Heart right ventricle (tissue), 16 donors: ENCODE measurements at regions not wholly inside any gene's neighbourhood (a gene's known extent, or its start where the extent isn't known, plus 50 kb on each side); places are given as distances from the start of the nearest gene placed in this dataset.

Experiments
- ATAC-seq, 8 donors: fragments of 200-7000 bp; cut with Tn5 transposase; one replicate each; pipeline ENCODE4 v1.9.1; 2020; ENCODE audit warnings: mild to moderate bottlenecking in 8 of 8, moderate library complexity in 8 of 8, moderate number of reproducible peaks in 1 of 8
- DNase-seq, 2 donors: peaks; one replicate each; pipeline ENCODE4 v3.0.0-alpha.2; 2020
- H3K27ac ChIP-seq, 10 donors: fragments of 200-600 bp; sonication (generic) in 2 of 10; one replicate each; pipeline versions ENCODE4 v1.5.0 to v1.8.0; 2020 to 2022; ENCODE audit warnings: mild to moderate bottlenecking in 3 of 10
- H3K27me3 ChIP-seq, 7 donors: fragments of 200-600 bp; one replicate each; pipeline ENCODE4 v1.8.0; 2021 to 2022; ENCODE audit warnings: mild to moderate bottlenecking in 2 of 7
- H3K36me3 ChIP-seq, 9 donors: fragments of 200-600 bp; sonication (generic) in 1 of 9; one replicate each; pipeline versions ENCODE4 v1.5.0 to v1.8.0; 2020 to 2022; ENCODE audit warnings: mild to moderate bottlenecking in 2 of 9
- H3K4me1 ChIP-seq, 9 donors: fragments of 200-600 bp; sonication (generic) in 1 of 9; one replicate each; pipeline versions ENCODE4 v1.5.0 to v1.8.0; 2020 to 2022; ENCODE audit warnings: mild to moderate bottlenecking in 4 of 9
- H3K4me3 ChIP-seq, 10 donors: fragments of 200-600 bp; sonication (generic) in 2 of 10; one replicate each; pipeline versions ENCODE4 v1.5.0 to v1.8.0; 2020 to 2022; ENCODE audit warnings: mild to moderate bottlenecking in 7 of 10, moderate library complexity in 2 of 10
- H3K9me3 ChIP-seq, 11 donors: fragments of 200-600 bp in 10 of 11; sonication (generic) in 2 of 11; one replicate each; pipeline versions ENCODE4 v1.5.0 to v1.8.0; 2013 to 2022; ENCODE audit warnings: mild to moderate bottlenecking in 2 of 11, control low read depth in 1 of 11, moderate library complexity in 1 of 11
- WGBS, 2 donors: extraction: QIAGEN DNeasy Blood & Tissue Kit; methylation state at CpG; one replicate each; pipeline ENCODE4 v1.1.7; 2013; ENCODE audit warnings: inconsistent platforms in 1 of 2; 5-methylcytosine and 5-hydroxymethylcytosine counted together
- intact Hi-C, 10 donors: fragments of 100-400 bp; cut with DNase I; formaldehyde crosslinking; loops; one replicate each; pipeline versions ENCODE4 v1.11.1 to v1.14.2; 2022
- TF ChIP-seq, protein P1 (sequence below), 9 donors: fragments of 200-600 bp; sonication (generic) in 2 of 9; IDR thresholded peaks; one replicate each; pipeline versions ENCODE4 v1.5.0 to v1.8.0; 2021 to 2022; ENCODE audit warnings: antibody characterized with exemption in 9 of 9, mild to moderate bottlenecking in 5 of 9, moderate library complexity in 1 of 9
- donor health status: Arrhythmogenic right ventricular cardiomyopathy.
- donor health status: ischemic (EF 13 %, LVEDD 7.1; RV severe dilation, severe dysfunction).
- donor health status: healthy with polysubstance abuse.
- donor health status: DM: no; HTN: yes; CAD: no.
- donor health status: DM: no; HTN: no; CAD: no.
- donor health status: ischemic (EF 25% LVEDD 6.9; RV normal size, moderate dysfunction).
- donor health status: ischemic (EF 25% LVEDD 5.7; RV mildly dilated, moderate dysfunction).
- donor health status: healthy.
- donor health status: DM: yes; HTN: yes; CAD: no.
- donor health status: Ischemic cardiomyopathy.
- donor health status: ischemic (EF 35%, LVEDD 5.7; RV mildly dilated, moderate dysfunction).
- donor health status: nonischemic (EF 11% LVEDD 7.7; RV severe dilation, severe dysfunction).
- donor health status: DM: yes; HTN: yes; CAD: no.
- donor health status: PGD.
- donor health status: ischemic (EF 29% LVEDD 5.4; RV normal size, mild dysfunction).
- donor health status: nonischemic (EF 23%, LVEDD 6.1; RV moderate dilation, normal function).

DNA sequence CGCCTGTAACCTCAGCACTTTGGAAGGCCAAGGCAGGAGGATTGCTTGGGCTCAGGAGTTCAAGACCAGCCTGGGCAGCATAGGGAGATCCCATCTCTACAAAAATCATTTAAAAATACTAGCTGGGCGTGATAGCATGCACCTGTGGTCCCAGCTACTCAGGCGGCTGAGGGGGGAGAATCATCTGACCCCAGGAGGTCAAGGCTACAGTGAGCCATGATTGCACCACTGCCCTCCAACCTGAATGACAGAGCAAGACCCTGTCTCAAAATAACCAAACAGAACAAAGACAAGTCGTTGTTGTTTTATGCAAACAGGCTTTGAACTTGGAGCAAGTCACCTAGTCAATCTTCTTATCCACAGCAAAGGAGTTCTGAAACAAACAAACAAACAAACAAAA is 82.0 kb upstream of the AKAP13 start:
- Histone ChIP-seq H3K27ac (no peak overlapping the region), H3K4me3 (no peak overlapping the region), H3K9me3 (no peaks in the 10 kb centered on the region), H3K36me3 (no peaks in the 10 kb centered on the region), H3K4me1 (peaks cover 0 to 15% (median 10%) of the 10 kb centered on the region in 9 donors), H3K27me3 (no peaks in the 10 kb centered on the region)
- intact Hi-C loops, result loop anchor here in 7 of 10 donors (5.0 to 10.0 kb wide), 7 partner anchors 114 to 539 kb away; no protein-coding TSS in a partner anchor
- TF ChIP-seq, protein P1, sequence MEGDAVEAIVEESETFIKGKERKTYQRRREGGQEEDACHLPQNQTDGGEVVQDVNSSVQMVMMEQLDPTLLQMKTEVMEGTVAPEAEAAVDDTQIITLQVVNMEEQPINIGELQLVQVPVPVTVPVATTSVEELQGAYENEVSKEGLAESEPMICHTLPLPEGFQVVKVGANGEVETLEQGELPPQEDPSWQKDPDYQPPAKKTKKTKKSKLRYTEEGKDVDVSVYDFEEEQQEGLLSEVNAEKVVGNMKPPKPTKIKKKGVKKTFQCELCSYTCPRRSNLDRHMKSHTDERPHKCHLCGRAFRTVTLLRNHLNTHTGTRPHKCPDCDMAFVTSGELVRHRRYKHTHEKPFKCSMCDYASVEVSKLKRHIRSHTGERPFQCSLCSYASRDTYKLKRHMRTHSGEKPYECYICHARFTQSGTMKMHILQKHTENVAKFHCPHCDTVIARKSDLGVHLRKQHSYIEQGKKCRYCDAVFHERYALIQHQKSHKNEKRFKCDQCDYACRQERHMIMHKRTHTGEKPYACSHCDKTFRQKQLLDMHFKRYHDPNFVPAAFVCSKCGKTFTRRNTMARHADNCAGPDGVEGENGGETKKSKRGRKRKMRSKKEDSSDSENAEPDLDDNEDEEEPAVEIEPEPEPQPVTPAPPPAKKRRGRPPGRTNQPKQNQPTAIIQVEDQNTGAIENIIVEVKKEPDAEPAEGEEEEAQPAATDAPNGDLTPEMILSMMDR (IDR thresholded peaks at IDR 0.05), result no peak
- 89 to 92% methylated on average over 4 of the region's 4 CpGs for WGBS, 2 donors
- no peak for DNase-seq
- ATAC-seq, result no peak

DNA sequence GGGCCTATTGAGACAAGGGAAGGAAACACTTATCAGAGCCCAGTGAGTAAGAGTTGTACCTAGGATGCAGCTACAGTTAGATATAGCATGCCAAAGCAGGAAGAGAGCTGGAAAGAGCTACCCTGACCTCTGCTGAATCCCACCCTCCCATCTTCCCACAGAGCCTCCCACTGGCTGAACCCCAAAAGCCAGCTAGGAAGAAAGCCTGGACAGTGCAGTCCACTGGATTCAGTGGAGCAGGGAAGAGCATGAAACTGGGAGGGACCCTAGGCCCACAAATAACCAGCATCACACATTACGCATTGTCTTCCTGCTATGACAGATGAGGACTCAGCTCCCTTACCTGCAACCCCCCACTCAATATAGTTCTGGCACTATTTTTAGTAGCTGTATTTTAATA is 81.5 kb upstream of the AKAP13 start:
- Histone ChIP-seq H3K36me3 (no peaks in the 10 kb centered on the region), H3K9me3 (no peaks in the 10 kb centered on the region), H3K4me1 (peaks cover 0 to 15% (median 10%) of the 10 kb centered on the region in 9 donors), H3K4me3 (no peak overlapping the region), H3K27me3 (no peaks in the 10 kb centered on the region), H3K27ac (no peak overlapping the region)
- ATAC-seq, result no peak
- TF ChIP-seq, protein P1 (IDR thresholded peaks at IDR 0.05), result no peak
- 93 to 98% methylated on average over 1 of the region's 1 CpG for WGBS, 2 donors
- no peak for DNase-seq
- intact Hi-C loops, result loop anchor here in 7 of 10 donors (5.0 to 10.0 kb wide), 7 partner anchors 113 to 538 kb away; no protein-coding TSS in a partner anchor

DNA sequence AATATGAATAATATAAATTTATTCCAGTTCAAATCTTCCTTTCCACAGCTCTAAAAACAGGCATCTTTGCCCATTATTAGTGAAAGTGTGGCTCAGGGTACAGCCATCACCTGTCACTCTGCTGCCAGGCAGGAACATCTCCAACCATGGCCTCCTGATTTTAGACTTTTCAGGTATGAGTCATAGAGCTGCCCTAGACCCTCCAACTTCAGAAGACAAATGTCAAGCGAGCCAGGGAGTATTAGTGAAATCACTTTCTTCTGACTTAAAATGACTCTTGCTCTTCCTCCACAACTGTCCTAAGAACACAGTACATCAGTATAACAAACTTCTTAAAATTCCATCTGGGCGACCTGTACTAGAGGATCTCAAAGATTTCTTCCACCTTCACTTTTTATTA is 78.1 kb upstream of the AKAP13 start:
- Histone ChIP-seq H3K9me3 (peaks cover 0 to 5% (median 0%) of the 10 kb centered on the region in 11 donors), H3K4me3 (no peak overlapping the region), H3K27me3 (no peaks in the 10 kb centered on the region), H3K36me3 (no peaks in the 10 kb centered on the region), H3K4me1 (peaks cover 0 to 3% (median 0%) of the 10 kb centered on the region in 9 donors), H3K27ac (no peak overlapping the region)
- TF ChIP-seq, protein P1 (IDR thresholded peaks at IDR 0.05), result no peak
- 86 to 90% methylated on average over 2 of the region's 2 CpGs for WGBS, 2 donors
- intact Hi-C loops, result loop anchor here in 1 of 10 donors (10.0 kb wide), 1 partner anchor 423 kb away; no protein-coding TSS in a partner anchor
- DNase-seq (no peak), ATAC-seq (no peak)

DNA sequence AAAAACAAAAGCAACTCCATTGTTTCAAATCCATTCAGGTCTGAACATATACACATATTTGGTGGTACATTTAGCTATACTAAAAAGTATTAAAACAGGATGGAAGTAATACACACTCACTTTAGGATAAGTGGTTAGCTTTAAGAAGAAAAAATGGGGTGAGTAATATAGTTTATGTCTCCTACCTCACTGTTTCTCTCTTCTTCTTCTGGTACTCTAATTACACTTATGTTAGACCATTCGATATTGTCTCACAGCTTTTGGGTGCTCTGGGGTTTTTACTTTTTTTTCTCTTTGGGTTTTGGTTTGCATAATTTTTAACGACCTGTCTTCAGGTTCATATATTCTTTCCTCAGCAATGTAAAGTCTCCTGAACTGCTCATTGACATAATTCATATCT is 75.4 kb upstream of the AKAP13 start:
- Histone ChIP-seq H3K36me3 (no peaks in the 10 kb centered on the region), H3K27ac (no peak overlapping the region), H3K4me3 (no peak overlapping the region), H3K9me3 (peaks cover 0 to 5% (median 0%) of the 10 kb centered on the region in 11 donors), H3K4me1 (no peaks in the 10 kb centered on the region), H3K27me3 (no peaks in the 10 kb centered on the region)
- 85 to 89% methylated on average over 2 of the region's 2 CpGs for WGBS, 2 donors
- intact Hi-C loops, result loop anchor here in 1 of 10 donors (10.0 kb wide), 1 partner anchor 420 kb away; no protein-coding TSS in a partner anchor
- DNase-seq (no peak), ATAC-seq (no peak)
- TF ChIP-seq, protein P1 (IDR thresholded peaks at IDR 0.05), result no peak
